ENCODE measurements at regions not wholly inside any gene's neighbourhood (a gene's known extent, or its start where the extent isn't known, plus 50 kb on each side); places are given as distances from the start of the nearest gene placed in this dataset.

DNA sequence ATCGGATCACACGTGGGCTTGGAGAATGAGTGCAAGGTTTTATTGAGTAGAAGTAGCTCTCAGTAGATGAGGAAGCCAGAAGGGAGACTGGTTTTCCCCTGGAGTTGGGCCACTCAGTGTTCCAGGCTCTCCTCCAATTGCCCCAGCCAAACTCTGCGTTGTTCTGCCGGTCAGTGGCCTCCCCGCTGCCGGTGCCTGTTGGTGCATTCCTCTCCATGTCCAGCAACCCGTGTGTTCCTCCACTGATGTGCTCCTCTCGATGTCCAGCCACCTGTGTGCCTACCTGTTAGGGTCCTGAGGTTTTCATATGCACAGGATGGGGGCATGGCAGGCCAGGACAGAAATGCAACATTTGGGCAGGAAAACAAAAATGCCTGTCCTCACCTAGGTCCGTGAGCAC, 888.0 kb upstream of the PTPRD start:
- H3K4me3 ChIP-seq (ENCODE audit: low read depth, low read length) = no peak overlapping the region
- TF ChIP-seq, protein P1, sequence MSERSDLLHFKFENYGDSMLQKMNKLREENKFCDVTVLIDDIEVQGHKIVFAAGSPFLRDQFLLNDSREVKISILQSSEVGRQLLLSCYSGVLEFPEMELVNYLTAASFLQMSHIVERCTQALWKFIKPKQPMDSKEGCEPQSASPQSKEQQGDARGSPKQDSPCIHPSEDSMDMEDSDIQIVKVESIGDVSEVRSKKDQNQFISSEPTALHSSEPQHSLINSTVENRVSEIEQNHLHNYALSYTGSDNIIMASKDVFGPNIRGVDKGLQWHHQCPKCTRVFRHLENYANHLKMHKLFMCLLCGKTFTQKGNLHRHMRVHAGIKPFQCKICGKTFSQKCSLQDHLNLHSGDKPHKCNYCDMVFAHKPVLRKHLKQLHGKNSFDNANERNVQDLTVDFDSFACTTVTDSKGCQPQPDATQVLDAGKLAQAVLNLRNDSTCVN (tag by site-specific recombination; optimal IDR thresholded peaks at IDR 0.05) = no peak
- TF ChIP-seq ZNF10 (tag by site-specific recombination; IDR thresholded peaks at IDR 0.05) (no peak), KLF9 (tag by site-specific recombination; IDR thresholded peaks at IDR 0.05; ENCODE audit: low read depth) (no peak), GLIS1 (tag by site-specific recombination; IDR thresholded peaks at IDR 0.05) (no peak), ZNF366 (tag by site-specific recombination; conservative IDR thresholded peaks at IDR 0.05) (no peak), ZNF785 (tag by site-specific recombination; IDR thresholded peaks at IDR 0.05) (no peak), SALL2 (tag by site-specific recombination; IDR thresholded peaks at IDR 0.05; ENCODE audit: borderline replicate concordance) (no peak), ZNF426 (tag by site-specific recombination; IDR thresholded peaks at IDR 0.05) (no peak)
- TF ChIP-seq, protein P2, sequence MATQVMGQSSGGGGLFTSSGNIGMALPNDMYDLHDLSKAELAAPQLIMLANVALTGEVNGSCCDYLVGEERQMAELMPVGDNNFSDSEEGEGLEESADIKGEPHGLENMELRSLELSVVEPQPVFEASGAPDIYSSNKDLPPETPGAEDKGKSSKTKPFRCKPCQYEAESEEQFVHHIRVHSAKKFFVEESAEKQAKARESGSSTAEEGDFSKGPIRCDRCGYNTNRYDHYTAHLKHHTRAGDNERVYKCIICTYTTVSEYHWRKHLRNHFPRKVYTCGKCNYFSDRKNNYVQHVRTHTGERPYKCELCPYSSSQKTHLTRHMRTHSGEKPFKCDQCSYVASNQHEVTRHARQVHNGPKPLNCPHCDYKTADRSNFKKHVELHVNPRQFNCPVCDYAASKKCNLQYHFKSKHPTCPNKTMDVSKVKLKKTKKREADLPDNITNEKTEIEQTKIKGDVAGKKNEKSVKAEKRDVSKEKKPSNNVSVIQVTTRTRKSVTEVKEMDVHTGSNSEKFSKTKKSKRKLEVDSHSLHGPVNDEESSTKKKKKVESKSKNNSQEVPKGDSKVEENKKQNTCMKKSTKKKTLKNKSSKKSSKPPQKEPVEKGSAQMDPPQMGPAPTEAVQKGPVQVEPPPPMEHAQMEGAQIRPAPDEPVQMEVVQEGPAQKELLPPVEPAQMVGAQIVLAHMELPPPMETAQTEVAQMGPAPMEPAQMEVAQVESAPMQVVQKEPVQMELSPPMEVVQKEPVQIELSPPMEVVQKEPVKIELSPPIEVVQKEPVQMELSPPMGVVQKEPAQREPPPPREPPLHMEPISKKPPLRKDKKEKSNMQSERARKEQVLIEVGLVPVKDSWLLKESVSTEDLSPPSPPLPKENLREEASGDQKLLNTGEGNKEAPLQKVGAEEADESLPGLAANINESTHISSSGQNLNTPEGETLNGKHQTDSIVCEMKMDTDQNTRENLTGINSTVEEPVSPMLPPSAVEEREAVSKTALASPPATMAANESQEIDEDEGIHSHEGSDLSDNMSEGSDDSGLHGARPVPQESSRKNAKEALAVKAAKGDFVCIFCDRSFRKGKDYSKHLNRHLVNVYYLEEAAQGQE (tag by site-specific recombination; IDR thresholded peaks at IDR 0.05) = no peak
- no peaks in the 10 kb centered on the region for H3K4me1 ChIP-seq (ENCODE audit: control insufficient read depth, insufficient read depth, low read length)
- ChIA-PET CTCF (no interaction called here), POLR2A (no interaction called here)
- H3K36me3 ChIP-seq (ENCODE audit: control insufficient read depth in 2 of 2, insufficient read depth in 1 of 2, low read length in 2 of 2) = no peaks in the 10 kb centered on the region
- H3K9me3 ChIP-seq (ENCODE audit: control insufficient read depth, insufficient read depth, low read depth, low read length) = no peaks in the 10 kb centered on the region
- no peak overlapping the region for H3K27ac ChIP-seq (ENCODE audit: extremely low read depth, low read depth, low read length)

DNA sequence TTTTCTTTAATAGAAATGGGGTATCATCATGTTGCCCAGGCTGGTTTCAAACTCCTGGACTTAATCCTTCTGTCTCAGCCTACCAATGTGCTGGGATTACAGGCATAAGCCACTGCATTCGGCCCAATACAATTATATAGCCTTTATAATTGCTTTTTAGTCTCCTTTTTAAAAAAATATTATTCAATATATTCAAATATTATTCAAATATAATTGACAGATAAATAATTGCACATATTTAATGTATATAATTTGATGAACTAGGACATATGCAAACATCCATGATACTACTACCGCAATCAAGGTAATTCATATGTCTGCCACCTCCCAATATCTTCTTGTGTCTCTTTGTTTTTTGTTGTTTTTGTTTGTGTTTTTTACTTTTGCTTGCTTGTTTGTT, 894.2 kb upstream of the PTPRD start:
- POLR2A ChIA-PET = no interaction called here
- TF ChIP-seq ZNF843 (tag by site-specific recombination; IDR thresholded peaks at IDR 0.05) (no peak), ZNF664 (tag by site-specific recombination; IDR thresholded peaks at IDR 0.05) (no peak), ZNF623 (tag by site-specific recombination; IDR thresholded peaks at IDR 0.05) (no peak), SALL2 (tag by site-specific recombination; IDR thresholded peaks at IDR 0.05; ENCODE audit: borderline replicate concordance) (no peak), GLI2 (tag by site-specific recombination; IDR thresholded peaks at IDR 0.05; ENCODE audit: borderline replicate concordance, low read depth) (no peak), ZNF157 (tag by site-specific recombination; IDR thresholded peaks at IDR 0.05) (no peak), PRDM1 (tag by site-specific recombination; IDR thresholded peaks at IDR 0.05) (no peak), ZNF792 (tag by site-specific recombination; IDR thresholded peaks at IDR 0.05) (no peak), ZNF114 (tag by site-specific recombination; IDR thresholded peaks at IDR 0.05) (no peak), ZNF654 (tag by site-specific recombination; IDR thresholded peaks at IDR 0.05; ENCODE audit: low read depth) (no peak), ZNF19 (tag by site-specific recombination; IDR thresholded peaks at IDR 0.05; ENCODE audit: low read depth) (no peak)
- TF ChIP-seq, protein P3, sequence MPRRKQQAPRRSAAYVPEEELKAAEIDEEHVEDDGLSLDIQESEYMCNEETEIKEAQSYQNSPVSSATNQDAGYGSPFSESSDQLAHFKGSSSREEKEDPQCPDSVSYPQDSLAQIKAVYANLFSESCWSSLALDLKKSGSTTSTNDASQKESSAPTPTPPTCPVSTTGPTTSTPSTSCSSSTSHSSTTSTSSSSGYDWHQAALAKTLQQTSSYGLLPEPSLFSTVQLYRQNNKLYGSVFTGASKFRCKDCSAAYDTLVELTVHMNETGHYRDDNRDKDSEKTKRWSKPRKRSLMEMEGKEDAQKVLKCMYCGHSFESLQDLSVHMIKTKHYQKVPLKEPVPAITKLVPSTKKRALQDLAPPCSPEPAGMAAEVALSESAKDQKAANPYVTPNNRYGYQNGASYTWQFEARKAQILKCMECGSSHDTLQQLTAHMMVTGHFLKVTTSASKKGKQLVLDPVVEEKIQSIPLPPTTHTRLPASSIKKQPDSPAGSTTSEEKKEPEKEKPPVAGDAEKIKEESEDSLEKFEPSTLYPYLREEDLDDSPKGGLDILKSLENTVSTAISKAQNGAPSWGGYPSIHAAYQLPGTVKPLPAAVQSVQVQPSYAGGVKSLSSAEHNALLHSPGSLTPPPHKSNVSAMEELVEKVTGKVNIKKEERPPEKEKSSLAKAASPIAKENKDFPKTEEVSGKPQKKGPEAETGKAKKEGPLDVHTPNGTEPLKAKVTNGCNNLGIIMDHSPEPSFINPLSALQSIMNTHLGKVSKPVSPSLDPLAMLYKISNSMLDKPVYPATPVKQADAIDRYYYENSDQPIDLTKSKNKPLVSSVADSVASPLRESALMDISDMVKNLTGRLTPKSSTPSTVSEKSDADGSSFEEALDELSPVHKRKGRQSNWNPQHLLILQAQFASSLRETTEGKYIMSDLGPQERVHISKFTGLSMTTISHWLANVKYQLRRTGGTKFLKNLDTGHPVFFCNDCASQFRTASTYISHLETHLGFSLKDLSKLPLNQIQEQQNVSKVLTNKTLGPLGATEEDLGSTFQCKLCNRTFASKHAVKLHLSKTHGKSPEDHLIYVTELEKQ (tag by site-specific recombination; IDR thresholded peaks at IDR 0.05; ENCODE audit: borderline replicate concordance) = no peak
- TF ChIP-seq, protein P2 (tag by site-specific recombination; IDR thresholded peaks at IDR 0.05) = no peak
- TF ChIP-seq, protein P4, sequence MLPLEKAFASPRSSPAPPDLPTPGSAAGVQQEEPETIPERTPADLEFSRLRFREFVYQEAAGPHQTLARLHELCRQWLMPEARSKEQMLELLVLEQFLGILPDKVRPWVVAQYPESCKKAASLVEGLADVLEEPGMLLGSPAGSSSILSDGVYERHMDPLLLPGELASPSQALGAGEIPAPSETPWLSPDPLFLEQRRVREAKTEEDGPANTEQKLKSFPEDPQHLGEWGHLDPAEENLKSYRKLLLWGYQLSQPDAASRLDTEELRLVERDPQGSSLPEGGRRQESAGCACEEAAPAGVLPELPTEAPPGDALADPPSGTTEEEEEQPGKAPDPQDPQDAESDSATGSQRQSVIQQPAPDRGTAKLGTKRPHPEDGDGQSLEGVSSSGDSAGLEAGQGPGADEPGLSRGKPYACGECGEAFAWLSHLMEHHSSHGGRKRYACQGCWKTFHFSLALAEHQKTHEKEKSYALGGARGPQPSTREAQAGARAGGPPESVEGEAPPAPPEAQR (tag by site-specific recombination; IDR thresholded peaks at IDR 0.05) = no peak

More for the DNA sequence above, 894.2 kb upstream of the PTPRD start:
- H3K4me3 ChIP-seq (ENCODE audit: low read depth, low read length) = no peak overlapping the region
- CTCF ChIA-PET = no interaction called here
- H3K36me3 ChIP-seq (ENCODE audit: control insufficient read depth in 2 of 2, insufficient read depth in 1 of 2, low read length in 2 of 2) = no peaks in the 10 kb centered on the region
- no peaks in the 10 kb centered on the region for H3K9me3 ChIP-seq (ENCODE audit: control insufficient read depth, insufficient read depth, low read depth, low read length)
- no peak overlapping the region for H3K27ac ChIP-seq (ENCODE audit: extremely low read depth, low read depth, low read length)
- H3K4me1 ChIP-seq (ENCODE audit: control insufficient read depth, insufficient read depth, low read length) = no peaks in the 10 kb centered on the region

All from HEK293 (cell line).